Coronary artery (tissue), 2 donors: ENCODE measurements at regions not wholly inside any gene's neighbourhood (a gene's known extent, or its start where the extent isn't known, plus 50 kb on each side); places are given as distances from the start of the nearest gene placed in this dataset.

Experiments
- DNase-seq: peaks from one replicate; pipeline ENCODE4 v3.0.0-alpha.2; 2017; ENCODE audit warnings: low spot score
- H3K27ac ChIP-seq, 2 donors: fragments of 200-600 bp; sonication (generic); one replicate each; pipeline ENCODE4 v1.5.1; 2016 to 2019
- H3K4me3 ChIP-seq: fragments of 200-600 bp; sonication (generic); 2 replicates; pipeline ENCODE4 v1.5.1; 2016; ENCODE audit warnings: mild to moderate bottlenecking, moderate library complexity
- CTCF ChIP-seq: fragments of 200-600 bp; sonication (generic); IDR thresholded peaks from one replicate; pipeline ENCODE4 v1.5.1; 2019; ENCODE audit warnings: antibody characterized with exemption

GRCh38 chr1:38568061-38568857, 291.3 kb downstream of the RRAGC start:
- H3K27ac ChIP-seq: no peak overlapping the region
- no peak for TF ChIP-seq CTCF
- DNase-seq: no peak
- no peak overlapping the region for H3K4me3 ChIP-seq

- no peak overlapping the region for H3K4me3 ChIP-seq
- H3K27ac ChIP-seq: no peak overlapping the region
- TF ChIP-seq CTCF: no peak
- no peak for DNase-seq
Measured at GRCh38 chr1:38567401-38567800, 292.2 kb downstream of the RRAGC start.

GRCh38 chr1:38565020-38565491, 294.5 kb downstream of the RRAGC start:
- no peak for TF ChIP-seq CTCF
- no peak for DNase-seq
- Histone ChIP-seq H3K4me3 (no peak overlapping the region), H3K27ac (no peak overlapping the region)

- no peak for TF ChIP-seq CTCF
Measured at GRCh38 chr1:38563942-38564735, 295.4 kb downstream of the RRAGC start.

GRCh38 chr1:38561725-38562124, 297.8 kb downstream of the RRAGC start:
- Histone ChIP-seq H3K4me3 (no peak overlapping the region), H3K27ac (no peak overlapping the region)
- DNase-seq: no peak
- TF ChIP-seq CTCF: no peak

More at GRCh38 chr1:38563942-38564735, 295.4 kb downstream of the RRAGC start:
- DNase-seq: no peak
- H3K4me3 ChIP-seq: no peak overlapping the region
- H3K27ac ChIP-seq: no peak overlapping the region

- no peak for TF ChIP-seq CTCF
- no peak for DNase-seq
- Histone ChIP-seq H3K27ac (no peak overlapping the region), H3K4me3 (no peak overlapping the region)
Measured at GRCh38 chr1:38561110-38561509, 298.5 kb downstream of the RRAGC start.
